ENCODE measurements at regions not wholly inside any gene's neighbourhood (a gene's known extent, or its start where the extent isn't known, plus 50 kb on each side); places are given as distances from the start of the nearest gene placed in this dataset.
"Not testable (repeated sequence)": the region's sequence is repeated elsewhere in the genome, so short reads cannot be mapped to it uniquely, and the experiment has no call there.

DNA sequence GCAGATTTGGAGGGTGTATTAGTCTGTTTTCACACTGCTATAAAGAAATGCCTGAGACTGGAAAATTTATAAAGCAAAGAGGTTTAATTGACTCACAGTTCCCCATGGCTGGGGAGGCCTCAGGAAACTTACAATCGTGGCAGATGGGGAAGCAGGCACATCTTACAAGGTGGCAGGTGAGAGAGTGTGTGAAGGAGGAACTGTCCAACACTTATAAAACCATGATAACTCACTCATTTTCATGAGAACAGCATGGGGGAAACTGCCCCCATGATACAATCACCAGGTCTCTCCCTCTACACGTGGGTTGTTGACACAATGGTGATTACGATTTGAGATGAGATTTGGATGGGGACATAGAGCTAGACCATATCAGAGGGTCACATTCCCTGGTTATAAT is 195.6 kb downstream of the RGS9 start:
- in situ Hi-C loops (cut with MboI; ENCODE audit: low pct_unique_long_range_greater_than_20kb, low sequenced_read_pairs): no loop called here
- DNase-seq: no peak

DNA sequence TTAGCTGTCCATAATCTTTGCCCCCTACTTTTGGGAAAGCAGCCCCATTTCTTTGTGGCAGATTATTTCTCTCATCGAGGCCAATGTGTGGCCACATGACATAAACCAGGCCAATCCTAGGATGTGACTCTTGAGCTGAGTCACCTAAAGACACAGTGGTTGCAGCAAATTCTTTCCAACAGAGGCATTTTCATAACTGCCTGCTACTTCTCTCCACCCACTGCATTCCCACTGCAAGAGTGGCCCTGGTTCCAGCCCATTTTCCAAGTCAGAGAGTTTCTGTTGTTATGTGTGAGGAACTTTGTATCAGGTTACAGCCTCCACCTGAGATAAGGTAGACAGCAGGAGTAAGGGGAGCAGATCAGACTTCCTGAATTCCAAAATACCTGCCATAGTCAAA is 195.2 kb downstream of the RGS9 start:
- in situ Hi-C loops (cut with MboI; ENCODE audit: low pct_unique_long_range_greater_than_20kb, low sequenced_read_pairs): no loop called here
- DNase-seq: no peak

DNA sequence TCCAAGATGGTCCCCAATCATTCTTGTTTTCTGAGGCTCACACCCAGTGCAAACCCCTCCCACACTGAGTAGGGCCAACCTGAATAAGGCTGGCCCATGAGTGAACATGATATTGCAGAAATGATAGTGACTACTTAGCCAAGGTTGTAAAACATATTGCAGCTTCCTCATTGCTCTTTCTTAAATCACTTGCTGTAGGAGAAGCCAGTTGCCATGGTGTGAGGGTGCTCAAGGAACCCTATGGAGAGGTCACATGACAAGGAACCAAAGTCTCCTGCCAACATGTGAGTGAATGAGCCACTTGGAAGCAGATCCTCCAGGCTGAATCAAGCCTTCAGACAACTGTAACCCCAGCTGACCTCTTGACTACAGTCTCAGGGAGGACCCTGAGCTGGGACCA is 191.4 kb downstream of the RGS9 start:
- in situ Hi-C loops (cut with MboI; ENCODE audit: low pct_unique_long_range_greater_than_20kb, low sequenced_read_pairs): no loop called here
- DNase-seq: no peak

DNA sequence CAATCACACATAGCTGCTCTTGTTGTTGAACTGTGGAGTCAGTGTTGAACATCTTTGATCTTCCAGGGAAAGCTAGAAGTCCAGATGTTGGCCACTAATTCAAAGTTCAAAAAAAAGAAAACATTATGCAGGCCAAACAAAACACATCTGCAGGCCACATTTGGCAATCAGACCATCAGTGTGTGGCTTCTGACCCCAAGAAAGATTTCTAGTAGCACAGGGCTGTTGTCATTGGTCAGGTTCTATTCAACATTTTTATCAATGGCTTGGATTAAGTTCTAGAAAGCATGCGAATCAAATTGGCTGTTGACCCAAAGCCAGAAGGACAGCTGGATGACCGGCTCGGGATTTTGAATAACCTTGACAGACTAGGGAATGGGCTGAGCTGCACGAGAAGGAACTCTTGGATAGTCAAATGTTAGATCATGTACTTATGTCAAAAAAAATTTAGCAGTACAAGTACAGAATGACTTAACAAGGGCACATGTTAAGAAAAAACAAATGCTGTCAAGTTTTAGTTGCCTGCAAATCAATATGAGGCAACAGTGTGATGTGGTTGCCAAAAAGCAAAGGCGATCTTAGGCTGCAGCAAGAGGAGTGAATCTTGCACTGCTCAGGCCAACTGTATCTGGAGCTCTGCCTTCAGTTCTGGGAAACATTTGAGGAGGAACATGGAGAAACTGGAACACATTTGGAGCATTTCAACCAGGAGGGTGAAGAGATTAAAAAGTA is 187.6 kb downstream of the RGS9 start:
- in situ Hi-C loops (cut with MboI; ENCODE audit: low pct_unique_long_range_greater_than_20kb, low sequenced_read_pairs): no loop called here
- no peak for DNase-seq

DNA sequence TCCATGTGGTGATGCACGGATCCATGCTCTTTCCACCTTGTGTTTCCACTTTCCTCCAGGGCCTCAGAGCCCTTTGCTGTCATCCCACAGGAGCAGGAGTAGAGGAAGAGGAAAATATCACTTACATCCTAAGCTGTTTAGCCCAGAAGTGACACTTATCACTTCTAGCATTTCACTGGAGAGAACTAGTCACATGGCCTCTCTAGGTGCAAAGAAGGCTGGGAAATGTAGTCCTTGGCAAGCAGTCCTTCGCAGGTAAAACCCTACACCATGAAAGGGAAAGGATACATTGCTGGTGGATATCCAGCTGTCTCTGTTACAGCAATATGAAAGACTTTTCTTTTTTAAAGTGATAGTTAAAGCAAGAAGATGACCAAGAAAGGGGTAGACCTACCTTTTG is 185.9 kb downstream of the RGS9 start:
- DNase-seq: no peak
- in situ Hi-C loops (cut with MboI; ENCODE audit: low pct_unique_long_range_greater_than_20kb, low sequenced_read_pairs): no loop called here

DNA sequence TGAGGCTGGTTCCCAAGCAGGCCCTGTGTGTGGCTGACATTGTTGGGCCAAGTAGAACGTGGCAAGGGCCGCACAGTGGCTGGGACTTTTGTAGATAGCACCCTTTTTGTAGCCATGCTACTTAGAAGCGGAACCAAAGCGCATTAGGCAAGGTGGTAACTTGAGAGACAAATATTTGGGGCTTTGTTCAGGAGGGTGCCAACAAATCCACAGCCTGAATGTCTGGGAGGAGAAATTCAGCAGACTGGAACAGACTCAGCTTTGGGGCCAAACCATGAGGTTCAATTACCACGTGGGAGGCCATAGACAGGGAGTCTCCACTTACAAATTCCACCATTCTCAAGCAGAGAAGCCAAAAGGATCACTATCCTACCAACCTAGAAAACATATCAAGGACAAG is 183.7 kb downstream of the RGS9 start:
- DNase-seq: no peak
- in situ Hi-C loops (cut with MboI; ENCODE audit: low pct_unique_long_range_greater_than_20kb, low sequenced_read_pairs): no loop called here

DNA sequence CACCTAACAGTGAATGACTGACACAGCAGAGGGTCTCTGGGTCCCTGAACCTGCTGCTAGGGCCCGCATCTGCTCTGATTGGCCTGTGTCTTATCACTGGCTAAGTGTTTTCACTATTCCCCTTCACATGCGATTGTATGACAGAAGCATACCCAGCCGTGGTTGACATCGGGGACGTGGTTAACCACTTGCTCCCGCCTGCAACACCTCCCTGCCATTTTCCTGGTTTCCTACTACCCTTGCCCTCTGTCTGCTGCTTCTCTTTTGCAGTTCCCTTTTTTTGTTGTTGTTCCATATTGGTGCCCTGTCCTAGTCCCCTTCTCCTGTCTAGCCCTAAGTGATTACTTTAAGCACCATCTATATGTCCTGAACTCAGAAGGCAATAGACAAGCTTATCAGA is 177.0 kb downstream of the RGS9 start:
- in situ Hi-C loops (cut with MboI; ENCODE audit: low pct_unique_long_range_greater_than_20kb, low sequenced_read_pairs): no loop called here
- peak; percentile 9 for DNase-seq

DNA sequence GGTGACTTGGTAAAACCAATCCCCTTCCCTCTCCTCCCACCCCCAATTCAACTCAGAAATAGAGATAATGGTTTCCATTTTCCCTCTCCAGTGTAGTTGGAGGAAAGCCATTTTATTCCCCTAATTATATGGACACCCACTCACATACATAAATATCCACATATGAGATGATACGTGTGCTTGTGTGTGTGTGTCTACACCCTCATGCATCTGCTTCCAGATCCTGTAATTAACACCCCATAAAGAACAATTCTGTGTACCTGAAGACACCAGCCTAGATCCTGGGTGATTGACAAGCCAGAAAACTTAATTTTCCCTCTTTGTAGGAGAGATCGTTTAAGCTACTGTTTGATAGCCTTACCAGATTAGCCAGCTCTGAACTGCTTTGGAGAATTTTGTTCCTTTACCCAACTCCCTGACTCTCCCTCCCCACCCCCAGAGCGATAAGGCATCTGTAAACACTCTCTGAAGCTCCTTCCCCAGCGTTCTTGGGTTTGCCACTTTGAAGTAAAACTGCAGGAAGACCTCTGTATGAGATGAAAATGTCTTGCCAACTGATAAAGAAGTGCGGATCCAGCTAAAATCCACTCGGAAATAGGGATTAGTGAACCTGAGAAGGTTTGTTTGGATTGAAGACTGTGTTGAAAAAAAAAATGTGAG is 175.7 kb downstream of the RGS9 start:
- DNase-seq: no peak
- in situ Hi-C loops (cut with MboI; ENCODE audit: low pct_unique_long_range_greater_than_20kb, low sequenced_read_pairs): no loop called here

DNA sequence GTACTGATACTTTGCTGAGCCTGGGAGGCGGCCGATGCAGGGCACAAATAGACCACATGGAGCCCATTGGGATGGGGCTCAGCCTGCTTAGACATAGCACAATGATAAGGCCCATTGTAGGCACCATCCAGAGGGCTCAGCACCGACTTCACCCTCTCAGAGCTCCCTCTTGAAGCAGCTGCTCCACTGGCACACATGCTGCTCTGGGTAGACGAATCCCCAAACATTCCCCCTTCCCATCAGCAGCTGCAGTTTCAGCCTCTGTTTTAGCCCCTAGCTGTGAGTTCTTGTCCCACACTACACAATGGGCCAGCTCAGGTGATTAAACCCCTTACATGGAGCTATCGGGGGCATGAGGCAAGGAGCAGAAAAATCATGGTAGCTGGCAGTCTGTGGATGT is 174.1 kb downstream of the RGS9 start:
- in situ Hi-C loops (cut with MboI; ENCODE audit: low pct_unique_long_range_greater_than_20kb, low sequenced_read_pairs): no loop called here
- no peak for DNase-seq

DNA sequence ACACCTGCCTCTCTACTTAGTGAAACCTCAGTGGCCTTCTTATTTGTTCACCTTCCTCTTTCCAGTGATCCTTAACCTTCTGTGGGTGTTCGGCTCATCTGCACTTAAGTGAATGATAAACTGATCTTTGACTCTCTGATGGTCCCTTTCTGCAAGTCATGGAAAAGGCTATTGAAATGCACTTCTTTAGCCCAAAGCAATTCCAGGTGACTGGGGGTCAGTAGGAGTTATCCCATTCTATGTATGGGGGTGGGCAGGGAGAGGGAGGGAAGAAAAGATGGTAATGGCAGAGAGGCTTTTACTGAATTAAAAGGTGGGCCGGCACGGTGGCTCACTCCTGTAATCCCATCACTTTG is 170.8 kb downstream of the RGS9 start:
- in situ Hi-C loops (cut with MboI; ENCODE audit: low pct_unique_long_range_greater_than_20kb, low sequenced_read_pairs): no loop called here
- DNase-seq: no peak

DNA sequence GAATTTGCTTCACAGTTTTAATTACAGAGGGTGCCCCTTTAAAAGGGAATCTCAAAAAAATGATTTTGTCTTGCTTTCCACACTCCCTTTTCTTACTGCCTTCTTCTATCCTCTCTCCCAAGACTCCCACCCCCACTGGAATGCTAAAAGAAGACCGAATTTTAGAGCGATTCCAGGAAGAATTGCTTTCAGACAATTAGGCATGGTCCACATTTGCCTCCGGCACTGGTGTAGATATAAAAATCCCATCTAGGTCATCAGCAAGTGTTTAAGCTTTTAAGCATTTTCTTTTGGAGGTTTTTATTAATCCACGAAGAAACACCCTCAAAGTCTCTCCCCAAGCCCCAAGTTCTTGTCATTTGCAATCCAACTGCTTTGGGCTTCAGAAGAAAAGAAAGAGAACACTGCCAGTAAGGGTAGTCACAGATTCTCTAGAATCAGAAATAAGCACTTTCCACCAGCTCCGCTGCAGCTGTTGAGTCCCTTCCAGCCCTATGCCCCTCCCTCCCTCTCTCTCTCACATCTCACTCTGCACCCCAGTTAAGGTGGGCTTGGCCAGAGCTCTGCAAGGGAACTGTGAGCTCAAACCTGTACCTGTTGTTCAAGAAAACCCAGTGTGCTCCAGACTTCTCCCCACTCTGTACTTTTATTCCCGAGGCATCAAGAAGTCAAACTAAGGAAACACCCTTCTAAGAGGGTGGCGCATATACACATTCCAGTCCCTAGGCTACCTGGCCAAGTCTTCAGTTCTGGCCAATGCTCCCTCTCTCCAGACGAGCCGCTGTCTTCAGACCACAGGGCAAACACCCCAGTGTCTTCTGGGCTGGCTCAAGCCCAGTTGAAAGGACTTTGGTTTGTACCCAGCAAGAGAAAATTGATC is 170.2 kb downstream of the RGS9 start:
- DNase-seq: no peak
- in situ Hi-C loops (cut with MboI; ENCODE audit: low pct_unique_long_range_greater_than_20kb, low sequenced_read_pairs): no loop called here

DNA sequence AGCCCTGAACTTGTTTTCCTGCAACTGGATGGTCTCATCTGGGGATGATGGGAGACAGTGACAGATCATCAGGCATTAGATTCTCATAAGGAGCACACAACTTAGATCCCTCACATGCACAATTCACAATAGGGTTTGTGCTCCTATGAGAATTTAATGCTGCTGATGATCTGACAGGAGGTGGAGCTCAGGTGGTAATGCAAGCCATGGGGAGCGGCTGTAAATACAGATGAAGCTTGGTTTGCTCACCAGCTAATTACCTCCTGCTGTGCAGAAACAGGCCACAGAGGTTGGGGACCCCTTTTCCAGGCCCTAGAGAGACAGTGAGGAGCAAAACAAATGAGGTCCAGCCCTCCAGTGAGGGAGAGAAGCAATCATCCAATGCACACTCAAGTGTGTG is 168.6 kb downstream of the RGS9 start:
- in situ Hi-C loops (cut with MboI; ENCODE audit: low pct_unique_long_range_greater_than_20kb, low sequenced_read_pairs): no loop called here
- DNase-seq: no peak

DNA sequence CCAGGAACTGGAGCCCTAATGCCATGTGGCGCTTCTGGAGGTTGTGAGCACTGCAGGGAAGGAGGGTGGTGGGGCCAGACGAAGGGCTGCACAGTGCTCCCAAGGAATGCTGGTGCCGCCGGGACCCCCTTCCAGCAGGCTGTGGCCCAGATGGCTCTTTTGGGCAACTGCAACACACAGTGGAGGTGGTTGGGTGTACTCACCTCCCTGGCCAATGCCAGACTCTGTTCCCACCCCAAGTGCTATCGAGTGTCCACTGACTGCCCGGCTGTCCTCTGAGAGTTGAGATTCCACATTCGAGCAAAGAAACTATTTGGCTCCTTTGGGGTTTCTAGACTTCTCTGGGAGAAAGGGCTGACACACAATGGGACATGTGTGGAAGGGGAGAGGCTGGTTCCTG is 167.9 kb downstream of the RGS9 start:
- in situ Hi-C loops (cut with MboI; ENCODE audit: low pct_unique_long_range_greater_than_20kb, low sequenced_read_pairs): no loop called here

DNA sequence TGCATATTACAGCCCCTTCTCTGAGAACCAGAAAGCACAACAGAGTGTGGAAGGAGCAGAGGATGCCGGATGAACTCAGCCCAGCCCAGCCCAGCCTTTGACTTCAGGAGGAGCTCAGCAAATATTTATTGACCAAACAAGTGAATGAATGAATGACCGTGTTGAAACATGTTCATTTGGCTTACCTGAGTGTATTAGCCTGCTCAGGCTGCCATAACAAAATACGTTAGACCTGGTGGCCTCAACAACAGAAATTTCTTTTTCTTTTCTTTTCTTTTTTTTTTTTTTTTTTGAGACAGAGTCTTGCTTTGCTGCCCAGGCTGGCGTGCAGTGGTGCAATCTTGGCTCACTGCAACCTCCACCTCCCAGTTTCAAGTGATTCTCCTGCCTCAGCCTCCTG is 164.7 kb downstream of the RGS9 start:
- in situ Hi-C loops (cut with MboI; ENCODE audit: low pct_unique_long_range_greater_than_20kb, low sequenced_read_pairs); DNase-seq: not testable (repeated sequence)

More for the DNA sequence above, 167.9 kb downstream of the RGS9 start:
- no peak for DNase-seq

DNA sequence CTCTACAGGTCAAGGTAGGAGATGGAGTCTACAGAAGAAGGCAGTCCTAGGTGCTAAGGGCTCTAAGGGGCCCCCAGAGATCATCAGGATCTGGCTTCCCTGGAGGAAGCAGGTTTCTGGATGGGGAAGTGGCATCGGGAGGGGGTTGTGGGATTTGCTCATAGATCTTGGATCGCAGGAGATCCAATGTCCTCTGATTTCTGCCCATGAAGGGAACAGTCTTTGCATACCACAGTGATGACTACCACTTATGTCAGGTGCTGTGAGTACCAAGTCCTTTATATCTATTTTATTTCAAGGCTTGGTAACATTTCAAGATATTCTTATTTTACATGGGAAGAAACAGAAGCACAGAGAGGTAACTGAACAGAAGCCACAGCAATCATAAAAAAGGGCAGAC is 164.0 kb downstream of the RGS9 start:
- no peak for DNase-seq
- in situ Hi-C loops (cut with MboI; ENCODE audit: low pct_unique_long_range_greater_than_20kb, low sequenced_read_pairs): no loop called here

DNA sequence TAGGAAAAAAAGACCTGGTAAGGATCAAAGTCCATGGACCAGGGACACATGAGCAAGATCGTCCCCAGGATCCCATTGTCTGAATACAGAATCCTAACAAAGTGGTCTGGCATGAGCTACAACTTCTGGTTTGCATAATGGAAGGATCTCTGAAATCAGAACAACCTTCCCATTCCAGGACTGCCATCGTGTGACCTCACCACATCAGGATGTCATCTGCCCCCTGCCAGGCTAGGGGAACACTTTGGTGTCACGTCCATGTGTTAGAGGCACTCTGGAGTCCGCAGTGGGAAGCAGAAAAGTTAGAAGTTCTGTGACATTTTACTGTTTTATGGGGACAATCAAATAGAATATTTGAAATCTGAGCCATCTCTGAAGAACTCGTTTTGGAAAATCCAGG is 160.7 kb downstream of the RGS9 start:
- DNase-seq: no peak
- in situ Hi-C loops (cut with MboI; ENCODE audit: low pct_unique_long_range_greater_than_20kb, low sequenced_read_pairs): no loop called here

DNA sequence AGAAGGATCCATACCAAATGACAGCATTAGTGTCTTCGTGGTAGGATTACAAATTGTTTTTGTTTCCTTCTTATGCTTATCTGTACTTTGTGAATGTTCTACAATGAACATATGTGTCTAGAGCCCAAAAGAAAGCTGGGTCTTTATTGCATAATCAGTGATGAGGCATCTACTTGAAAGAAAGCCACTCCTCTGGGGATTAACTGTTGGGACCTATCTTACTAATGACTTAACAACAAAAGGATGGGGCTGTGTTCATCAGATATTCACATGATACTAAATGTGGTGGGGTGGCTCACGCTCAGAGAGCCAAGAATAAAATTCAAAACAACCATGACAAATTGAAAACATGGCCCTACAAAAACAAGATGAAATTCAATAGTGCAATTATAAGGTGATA is 160.2 kb downstream of the RGS9 start:
- no peak for DNase-seq
- in situ Hi-C loops (cut with MboI; ENCODE audit: low pct_unique_long_range_greater_than_20kb, low sequenced_read_pairs): no loop called here

DNA sequence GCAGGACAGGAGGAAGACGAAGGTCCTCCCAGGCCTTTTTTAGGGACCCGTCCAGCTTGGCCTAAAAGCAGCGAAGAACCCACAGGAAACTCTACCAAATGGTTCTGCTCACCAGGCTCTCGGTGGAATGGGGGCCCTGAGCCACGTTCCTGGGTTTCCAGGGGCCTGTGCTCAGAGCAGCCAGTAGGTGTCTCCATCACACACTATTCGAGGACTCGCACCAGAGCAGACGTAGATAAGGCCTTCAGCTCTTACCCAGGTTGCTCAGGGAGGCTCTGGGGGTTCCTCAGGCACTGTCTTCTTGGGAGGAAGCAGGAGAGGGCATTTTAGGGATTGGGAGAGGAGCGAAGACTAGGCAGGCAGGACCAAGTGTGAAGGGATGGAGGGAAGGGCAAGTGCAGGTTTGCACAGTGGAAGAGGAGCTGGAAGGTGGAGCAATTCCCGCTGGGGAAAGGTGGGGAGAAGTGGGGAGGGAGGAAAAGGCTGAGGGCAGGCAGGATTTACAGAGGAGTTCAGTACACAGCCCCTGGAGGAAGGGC is 157.1 kb downstream of the RGS9 start:
- in situ Hi-C loops (cut with MboI; ENCODE audit: low pct_unique_long_range_greater_than_20kb, low sequenced_read_pairs): no loop called here
- DNase-seq: peak; percentile 54

DNA sequence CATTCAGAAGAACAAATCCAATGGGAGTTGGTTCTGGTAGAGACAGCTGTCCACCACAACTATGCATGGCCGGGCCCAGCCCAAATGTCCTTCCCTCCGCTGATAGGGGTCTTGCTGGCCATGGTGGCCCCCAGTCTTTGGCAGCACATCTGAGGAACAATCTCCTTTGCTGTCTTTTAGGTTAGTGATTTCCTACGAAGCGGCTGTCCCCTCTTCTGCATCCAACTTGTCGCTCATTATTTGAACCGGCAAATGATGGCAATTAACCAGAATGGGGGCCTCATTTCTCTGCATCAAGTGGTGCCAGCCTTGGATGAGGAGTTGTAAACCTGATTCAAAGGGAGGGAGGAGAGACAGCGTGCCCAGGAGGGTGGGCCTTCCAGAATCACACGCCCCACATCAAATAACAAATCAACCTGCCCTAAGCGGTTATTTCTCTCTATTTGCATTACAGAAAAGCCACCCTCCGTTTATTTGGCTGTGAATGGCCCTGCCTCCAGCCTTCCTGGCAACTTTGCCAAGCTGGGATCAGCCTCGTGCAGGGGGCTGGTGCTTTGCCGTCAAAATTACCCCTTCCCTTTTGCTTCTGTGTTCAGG is 156.5 kb downstream of the RGS9 start:
- in situ Hi-C loops (cut with MboI; ENCODE audit: low pct_unique_long_range_greater_than_20kb, low sequenced_read_pairs): no loop called here

DNA sequence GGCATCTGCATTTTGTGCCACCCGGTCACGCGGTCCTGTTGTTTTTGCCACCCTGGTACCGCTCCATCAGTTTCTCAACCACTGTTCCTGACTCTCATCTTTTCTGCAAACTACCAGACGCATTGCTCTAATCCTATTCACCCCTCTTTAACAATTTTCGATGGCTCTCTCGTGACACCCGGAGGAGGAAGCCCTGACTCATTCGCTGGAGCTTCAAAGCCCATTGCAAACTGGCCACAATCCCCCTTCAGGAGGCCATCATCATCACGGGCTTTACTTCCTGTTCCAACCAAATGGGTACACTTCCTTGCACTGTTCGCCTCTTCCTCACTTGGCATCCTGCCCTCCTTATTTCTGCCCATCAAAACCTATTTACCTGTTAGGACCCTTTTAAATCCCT is 155.3 kb downstream of the RGS9 start:
- in situ Hi-C loops (cut with MboI; ENCODE audit: low pct_unique_long_range_greater_than_20kb, low sequenced_read_pairs): no loop called here

More for the DNA sequence above, 156.5 kb downstream of the RGS9 start:
- no peak for DNase-seq

More for the DNA sequence above, 155.3 kb downstream of the RGS9 start:
- DNase-seq: no peak
